K562 (cell line): ENCODE measurements at regions not wholly inside any gene's neighbourhood (a gene's known extent, or its start where the extent isn't known, plus 50 kb on each side); places are given as distances from the start of the nearest gene placed in this dataset.

ENCODE experiments used
- ATAC-seq: fragments of 200-7000 bp; cut with Tn5 transposase; 3 replicates; pipeline ENCODE4 v1.9.1; 2020; ENCODE audit warnings: moderate library complexity
- BruUV-seq: library from RNA; stranded (reverse); fragments of 400-500 nt; replicated peaks from 2 replicates; lab custom pipeline; 2021; lab: Mats Ljungman, UMichigan
- CTCF ChIA-PET: fragments of 300-600 bp; formaldehyde crosslinking; extraction: SDS; loops from one replicate; lab custom pipeline; 2021; ENCODE audit warnings: low intra/inter-chr PET ratio; lab: Yijun Ruan, JAX
- POLR2A ChIA-PET: fragments of 300-600, 350-650 bp; sonication (Branson Sonifier 250); formaldehyde crosslinking; extraction: SDS; loops from one replicate; lab custom pipeline; 2021; ENCODE audit warnings: antibody characterized with exemption, inconsistent platforms; lab: Yijun Ruan, JAX
- DNase-seq, 4 experiments: peaks; one replicate each; pipeline versions ENCODE4 v3.0.0 to v3.0.0-alpha.2; 2011 to 2018; ENCODE audit warnings: low spot score in 3 of 4, mixed read lengths in 3 of 4; ENCODE audit errors: extremely low read depth in 1 of 4
- FAIRE-seq: peaks from 2 replicates; lab custom pipeline; 2011; peaks lifted over from hg19 to GRCh38; lab: Jason Lieb, UNC
- H2AFZ ChIP-seq: 2 replicates; pipeline ENCODE4 v1.6.0; 2011; ENCODE audit warnings: low read depth, low read length, control low read depth, inconsistent platforms
- H3K27ac ChIP-seq: fragments of 200-600 bp; 3 replicates; pipeline ENCODE4 v1.8.0; 2011; ENCODE audit warnings: low read depth, mild to moderate bottlenecking, control low read depth, inconsistent platforms, low read length, moderate library complexity, mixed read lengths; ENCODE audit errors: extremely low read depth
- H3K27me3 ChIP-seq, 2 experiments: fragments of 300-600 bp in 1 of 2; 2 replicates in 1 of 2; 3 replicates in 1 of 2; pipeline versions ENCODE4 v1.6.0 to v1.8.0; 2011; ENCODE audit warnings: inconsistent platforms in 2 of 2, low read length in 2 of 2, mild to moderate bottlenecking in 1 of 2, mixed read lengths in 1 of 2, moderate library complexity in 1 of 2; ENCODE audit not compliant: control insufficient read depth in 2 of 2, insufficient read depth in 2 of 2
- H3K36me3 ChIP-seq: fragments of 300-600 bp; 3 replicates; pipeline ENCODE4 v1.8.0; 2011; ENCODE audit warnings: mild to moderate bottlenecking, low read length, inconsistent platforms; ENCODE audit not compliant: control insufficient read depth, insufficient read depth
- H3K4me1 ChIP-seq, 2 experiments: fragments of 200-600 bp in 1 of 2; replicated peaks in 1 of 2; 2 replicates in 1 of 2; 3 replicates in 1 of 2; pipeline versions ENCODE4 v1.5.1 to v1.8.0; 2011; ENCODE audit warnings: inconsistent platforms in 2 of 2, low read length in 2 of 2, mild to moderate bottlenecking in 1 of 2, mixed read lengths in 1 of 2, moderate library complexity in 1 of 2; ENCODE audit not compliant: control insufficient read depth in 2 of 2, insufficient read depth in 2 of 2
- H3K4me2 ChIP-seq: 2 replicates; pipeline ENCODE4 v1.6.1; 2011; ENCODE audit warnings: low read length, control low read depth, inconsistent platforms, mixed read lengths; ENCODE audit not compliant: insufficient read depth
- H3K4me3 ChIP-seq: fragments of 200-600 bp; sonication (generic), shearing (Covaris generic); 2 replicates; pipeline ENCODE4 v1.5.1; 2016; ENCODE audit warnings: control low read depth, inconsistent platforms
- H3K79me2 ChIP-seq: fragments of 200-600 bp; 3 replicates; pipeline ENCODE4 v1.8.0; 2011; ENCODE audit warnings: low read length, inconsistent platforms; ENCODE audit not compliant: control insufficient read depth, insufficient read depth
- H3K9ac ChIP-seq, 2 experiments: 2 replicates each; pipeline versions ENCODE4 v1.6.0 to v1.6.1; 2011; ENCODE audit warnings: low read depth in 2 of 2, low read length in 2 of 2, control low read depth in 1 of 2, inconsistent platforms in 1 of 2, mild to moderate bottlenecking in 1 of 2, mixed read lengths in 1 of 2; ENCODE audit not compliant: insufficient read depth in 1 of 2
- H3K9me1 ChIP-seq: one replicate; pipeline ENCODE4 v1.6.0; 2011; ENCODE audit warnings: inconsistent platforms, mild to moderate bottlenecking, low read length, moderate library complexity; ENCODE audit not compliant: control insufficient read depth, insufficient read depth
- H3K9me3 ChIP-seq: replicated peaks from 2 replicates; pipeline ENCODE4 v1.5.1; 2011; ENCODE audit warnings: low read depth, low read length, inconsistent platforms; ENCODE audit not compliant: control insufficient read depth, insufficient read depth
- H4K20me1 ChIP-seq: replicated peaks from 2 replicates; pipeline ENCODE4 v1.6.1; 2011; ENCODE audit warnings: low read length, inconsistent platforms, mixed read lengths; ENCODE audit not compliant: control insufficient read depth, insufficient read depth
- NCOA4 ChIP-seq: fragments of 450-650 bp; IDR thresholded peaks from 2 replicates; pipeline ENCODE4 v1.6.1; 2018; ENCODE audit warnings: mild to moderate bottlenecking; ENCODE audit not compliant: partially characterized antibody
- ZBED1 ChIP-seq: IDR thresholded peaks from 2 replicates; pipeline ENCODE4 v1.6.1; 2014
- ZNF121 ChIP-seq: sonication (generic); formaldehyde crosslinking; conservative IDR thresholded peaks from 2 replicates; pipeline ENCODE4 v1.8.0; 2022; ENCODE audit warnings: missing genetic modification reagents
- ZNF124 ChIP-seq: sonication (generic); formaldehyde crosslinking; IDR thresholded peaks from 2 replicates; pipeline ENCODE4 v1.8.1; 2022; ENCODE audit warnings: missing genetic modification reagents
- ZNF212 ChIP-seq: fragments of 450-650 bp; formaldehyde crosslinking; IDR thresholded peaks from 2 replicates; pipeline ENCODE4 v1.4.0; 2020; ENCODE audit warnings: mild to moderate bottlenecking
- WGBS: fragments of 100-300 bp; shearing (Covaris generic); methylation state at CpG from one replicate; pipeline ENCODE4 v1.1.6; 2016; ENCODE audit warnings: low coverage, mixed read lengths; ENCODE audit not compliant: insufficient coverage; ENCODE audit errors: missing lambda C conversion rate; 5-methylcytosine and 5-hydroxymethylcytosine counted together
- in situ Hi-C: fragments of 300-500 bp; cut with MboI; formaldehyde crosslinking; loops from 4 replicates; pipeline ENCODE4 v1.15.0; 2018; ENCODE audit warnings: inconsistent platforms, mixed read lengths
- intact Hi-C: fragments of 100-400 bp; cut with micrococcal nuclease; formaldehyde crosslinking; loops from 2 replicates; pipeline ENCODE4 v1.14.2; 2022
- TF ChIP-seq, protein P1 (sequence below), 2 experiments: fragments of 450-650 bp; IDR thresholded peaks; 2 replicates each; pipeline ENCODE4 v1.6.1; 2016

GRCh38 chr14:28280997-28281598 lies 485.5 kb upstream of the FOXG1 start:
- no peaks in the 10 kb centered on the region for H3K27me3 ChIP-seq
- H3K4me3 ChIP-seq, result no peak overlapping the region
- H3K9me3 ChIP-seq, result no peaks in the 10 kb centered on the region; the same call in 1 of the 2 replicates
- no peak for FAIRE-seq
- H3K79me2 ChIP-seq, result no peaks in the 10 kb centered on the region
- TF ChIP-seq, protein P1, sequence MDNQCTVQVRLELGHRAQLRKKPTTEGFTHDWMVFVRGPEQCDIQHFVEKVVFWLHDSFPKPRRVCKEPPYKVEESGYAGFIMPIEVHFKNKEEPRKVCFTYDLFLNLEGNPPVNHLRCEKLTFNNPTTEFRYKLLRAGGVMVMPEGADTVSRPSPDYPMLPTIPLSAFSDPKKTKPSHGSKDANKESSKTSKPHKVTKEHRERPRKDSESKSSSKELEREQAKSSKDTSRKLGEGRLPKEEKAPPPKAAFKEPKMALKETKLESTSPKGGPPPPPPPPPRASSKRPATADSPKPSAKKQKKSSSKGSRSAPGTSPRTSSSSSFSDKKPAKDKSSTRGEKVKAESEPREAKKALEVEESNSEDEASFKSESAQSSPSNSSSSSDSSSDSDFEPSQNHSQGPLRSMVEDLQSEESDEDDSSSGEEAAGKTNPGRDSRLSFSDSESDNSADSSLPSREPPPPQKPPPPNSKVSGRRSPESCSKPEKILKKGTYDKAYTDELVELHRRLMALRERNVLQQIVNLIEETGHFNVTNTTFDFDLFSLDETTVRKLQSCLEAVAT (IDR thresholded peaks at IDR 0.05), result no peak
- TF ChIP-seq NCOA4, result no peak
- no peak for TF ChIP-seq ZBED1
- TF ChIP-seq ZNF121 (CRISPR knock-in tag), result no peak
- no peak for TF ChIP-seq ZNF212 (CRISPR knock-in tag)
- TF ChIP-seq ZNF124 (CRISPR knock-in tag), result no peak
- DNase-seq, result no peak
- H3K9me1 ChIP-seq, result no peaks in the 10 kb centered on the region
- in situ Hi-C loops (no loop called here), intact Hi-C loops (no loop called here)
- H3K4me2 ChIP-seq, result no peak overlapping the region
- no peak overlapping the region for H3K27ac ChIP-seq
- ChIA-PET CTCF (no interaction called here), POLR2A (no interaction called here)
- H3K36me3 ChIP-seq, result no peaks in the 10 kb centered on the region
- WGBS, result 7% methylated on average over 2 of the region's 2 CpGs
- H4K20me1 ChIP-seq, result no peaks in the 10 kb centered on the region
- no peaks in the 10 kb centered on the region for H3K4me1 ChIP-seq
- H3K9ac ChIP-seq, result no peak overlapping the region
- no TSS peak for BruUV-seq
- ATAC-seq, result no peak
- H2AFZ ChIP-seq, result no peak overlapping the region
